HG02852 (cell line): ENCODE measurements at regions not wholly inside any gene's neighbourhood (a gene's known extent, or its start where the extent isn't known, plus 50 kb on each side); places are given as distances from the start of the nearest gene placed in this dataset.
"Not testable (repeated sequence)": the region's sequence is repeated elsewhere in the genome, so short reads cannot be mapped to it uniquely, and the experiment has no call there.

Experiments used
- ATAC-seq: cut with Tn5 transposase; IDR thresholded peaks from one replicate; pipeline ENCODE4 v1.9.1; 2021; ENCODE audit warnings: mild to moderate bottlenecking, moderate library complexity; ENCODE audit not compliant: unreplicated experiment

GRCh38 chr3:65177960-65178376 lies 490.2 kb upstream of the ADAMTS9 start:
- no peak for ATAC-seq

GRCh38 chr3:65174713-65175112 lies 486.9 kb upstream of the ADAMTS9 start:
- no peak for ATAC-seq

GRCh38 chr3:65173841-65174240 lies 486.0 kb upstream of the ADAMTS9 start:
- ATAC-seq, result no peak

GRCh38 chr3:65172209-65172608 lies 484.4 kb upstream of the ADAMTS9 start:
- ATAC-seq, result no peak

- ATAC-seq, result no peak
These were observed 482.7 kb upstream of the ADAMTS9 start for GRCh38 chr3:65170390-65171042.

- ATAC-seq, result no peak
These were observed 482.2 kb upstream of the ADAMTS9 start for GRCh38 chr3:65169961-65170360.

- no peak for ATAC-seq
These were observed 480.7 kb upstream of the ADAMTS9 start for GRCh38 chr3:65168547-65168946.

- no peak for ATAC-seq
These were observed 478.7 kb upstream of the ADAMTS9 start for GRCh38 chr3:65166531-65166930.

- ATAC-seq, result no peak
These were observed 470.2 kb upstream of the ADAMTS9 start for GRCh38 chr3:65158023-65158422.

GRCh38 chr3:65153850-65154512 lies 466.2 kb upstream of the ADAMTS9 start:
- ATAC-seq, result no peak

- ATAC-seq, result no peak
These were observed 463.9 kb upstream of the ADAMTS9 start for GRCh38 chr3:65151666-65152065.

GRCh38 chr3:65149877-65150276 lies 462.1 kb upstream of the ADAMTS9 start:
- no peak for ATAC-seq

- ATAC-seq, result no peak
These were observed 460.9 kb upstream of the ADAMTS9 start for GRCh38 chr3:65148687-65149086.

- ATAC-seq, result no peak
These were observed 458.4 kb upstream of the ADAMTS9 start for GRCh38 chr3:65146179-65146578.

- ATAC-seq, result no peak
These were observed 457.9 kb upstream of the ADAMTS9 start for GRCh38 chr3:65145680-65146079.

- no peak for ATAC-seq
These were observed 457.1 kb upstream of the ADAMTS9 start for GRCh38 chr3:65144791-65145351.

GRCh38 chr3:65142456-65142855 lies 454.7 kb upstream of the ADAMTS9 start:
- no peak for ATAC-seq

GRCh38 chr3:65138556-65138955 lies 450.8 kb upstream of the ADAMTS9 start:
- no peak for ATAC-seq

GRCh38 chr3:65133752-65134151 lies 446.0 kb upstream of the ADAMTS9 start:
- ATAC-seq, result not testable (repeated sequence)

GRCh38 chr3:65130782-65131181 lies 443.0 kb upstream of the ADAMTS9 start:
- no peak for ATAC-seq

- ATAC-seq, result no peak
These were observed 440.5 kb upstream of the ADAMTS9 start for GRCh38 chr3:65128346-65128745.
